H1 (cell line): ENCODE measurements at regions not wholly inside any gene's neighbourhood (a gene's known extent, or its start where the extent isn't known, plus 50 kb on each side); places are given as distances from the start of the nearest gene placed in this dataset.
A peak's percentile ranks its signal among the peaks of the same experiment; 100 is the strongest.

ENCODE experiments used
- CTCF ChIA-PET: fragments of 300-600 bp; sonication (Branson Sonifier 250); formaldehyde crosslinking; loops from one replicate; lab custom pipeline; 2021; ENCODE audit not compliant: partially characterized antibody; lab: Charles Lee
- POLR2A ChIA-PET: fragments of 300-600 bp; sonication (Branson Sonifier 250); formaldehyde crosslinking; loops from one replicate; lab custom pipeline; 2021; ENCODE audit warnings: inconsistent platforms; ENCODE audit not compliant: partially characterized antibody; lab: Charles Lee
- DNase-seq, 2 experiments: peaks; one replicate each; pipeline versions ENCODE4 v3.0.0 to v3.0.0-alpha.2; 2010 to 2022; ENCODE audit warnings: low spot score in 2 of 2, low read depth in 1 of 2, mixed read lengths in 1 of 2
- FAIRE-seq: peaks from 2 replicates; lab custom pipeline; 2011; peaks lifted over from hg19 to GRCh38; lab: Jason Lieb, UNC
- H2AFZ ChIP-seq: 2 replicates; pipeline ENCODE4 v1.8.1; 2012; ENCODE audit warnings: low read length, inconsistent platforms
- H2AK5ac ChIP-seq: 2 replicates; pipeline ENCODE4 v1.6.1; 2013; ENCODE audit warnings: low read depth, low read length
- H2BK120ac ChIP-seq: replicated peaks from 2 replicates; pipeline ENCODE3; 2013; ENCODE audit warnings: low read depth, low read length, inconsistent platforms
- H2BK12ac ChIP-seq: 2 replicates; pipeline ENCODE4 v1.6.1; 2013; ENCODE audit warnings: low read depth, low read length
- H2BK15ac ChIP-seq: 2 replicates; pipeline ENCODE4 v1.6.1; 2013; ENCODE audit warnings: low read length
- H2BK20ac ChIP-seq: 2 replicates; pipeline ENCODE4 v1.6.1; 2013; ENCODE audit warnings: low read length
- H2BK5ac ChIP-seq: 2 replicates; pipeline ENCODE4 v1.6.1; 2013; ENCODE audit warnings: low read depth, low read length
- H3K14ac ChIP-seq: 2 replicates; pipeline ENCODE4 v1.6.1; 2013; ENCODE audit warnings: inconsistent platforms; ENCODE audit not compliant: insufficient read length
- H3K18ac ChIP-seq: 2 replicates; pipeline ENCODE4 v1.6.1; 2013; ENCODE audit warnings: low read length; ENCODE audit errors: extremely low read depth
- H3K23ac ChIP-seq: 2 replicates; pipeline ENCODE4 v1.6.1; 2013; ENCODE audit warnings: inconsistent platforms; ENCODE audit not compliant: insufficient read length
- H3K23me2 ChIP-seq: 2 replicates; pipeline ENCODE4 v1.6.1; 2013; ENCODE audit warnings: low read depth, low read length
- H3K27ac ChIP-seq: 2 replicates; pipeline ENCODE4 v1.6.1; 2011; ENCODE audit warnings: low read depth, low read length, inconsistent platforms
- H3K27me3 ChIP-seq, 4 experiments: replicated peaks in 1 of 4; 1 replicate in 1 of 4; 2 replicates in 3 of 4; pipeline versions ENCODE4 v1.6.1 to v1.8.1; 2011 to 2013; ENCODE audit warnings: low read length in 3 of 4, mild to moderate bottlenecking in 3 of 4, inconsistent platforms in 2 of 4, mixed read lengths in 2 of 4, moderate library complexity in 1 of 4; ENCODE audit not compliant: control insufficient read depth in 3 of 4, insufficient read depth in 3 of 4; ENCODE audit errors: extremely low read depth in 1 of 4
- H3K36me3 ChIP-seq, 4 experiments: 2 replicates each; pipeline versions ENCODE4 v1.6.1 to v1.8.1; 2011 to 2013; ENCODE audit warnings: mild to moderate bottlenecking in 4 of 4, low read length in 3 of 4, moderate library complexity in 2 of 4, control low read depth in 1 of 4, inconsistent platforms in 1 of 4; ENCODE audit not compliant: insufficient read depth in 4 of 4, control insufficient read depth in 2 of 4
- H3K4ac ChIP-seq: replicated peaks from 2 replicates; pipeline ENCODE3; 2013; ENCODE audit warnings: low read length, low read depth, mixed read lengths, inconsistent platforms; ENCODE audit not compliant: insufficient read length
- H3K4me1 ChIP-seq, 4 experiments: replicated peaks in 1 of 4; 1 replicate in 1 of 4; 2 replicates in 3 of 4; pipeline versions ENCODE4 v1.6.1 to v1.8.1; 2011 to 2013; ENCODE audit warnings: low read length in 3 of 4, inconsistent platforms in 2 of 4, mixed read lengths in 1 of 4; ENCODE audit not compliant: insufficient read depth in 4 of 4, control insufficient read depth in 3 of 4
- H3K4me2 ChIP-seq, 2 experiments: 2 replicates each; pipeline versions ENCODE4 v1.6.1 to v1.8.1; 2011 to 2013; ENCODE audit warnings: low read depth in 2 of 2, low read length in 2 of 2, control low read depth in 1 of 2, inconsistent platforms in 1 of 2, mild to moderate bottlenecking in 1 of 2; ENCODE audit not compliant: insufficient read depth in 1 of 2
- H3K4me3 ChIP-seq, 4 experiments: fragments of 200-600, 300-600 bp in 1 of 4; sonication (generic), shearing (Covaris generic), sonication (Bioruptor Twin) in 1 of 4; 2 replicates each; pipeline versions ENCODE4 v1.5.1 to v1.8.1; 2011 to 2016; ENCODE audit warnings: low read length in 4 of 4, low read depth in 3 of 4, control low read depth in 2 of 4, inconsistent platforms in 2 of 4, mild to moderate bottlenecking in 2 of 4, mixed read lengths in 1 of 4, moderate library complexity in 1 of 4; ENCODE audit not compliant: insufficient read depth in 2 of 4; ENCODE audit errors: extremely low read depth in 1 of 4
- H3K56ac ChIP-seq: replicated peaks from 2 replicates; pipeline ENCODE3; 2013; ENCODE audit warnings: low read depth, mild to moderate bottlenecking, mixed read lengths, low read length, inconsistent platforms; ENCODE audit not compliant: insufficient read length
- H3K79me1 ChIP-seq: 2 replicates; pipeline ENCODE4 v1.6.1; 2013; ENCODE audit warnings: low read depth, low read length, control low read depth
- H3K79me2 ChIP-seq, 2 experiments: 2 replicates each; pipeline versions ENCODE4 v1.6.1 to v1.8.1; 2012 to 2013; ENCODE audit warnings: low read length in 2 of 2, mild to moderate bottlenecking in 2 of 2, inconsistent platforms in 1 of 2; ENCODE audit not compliant: insufficient read depth in 2 of 2, control insufficient read depth in 1 of 2
- H3K9ac ChIP-seq, 4 experiments: replicated peaks in 1 of 4; 1 replicate in 1 of 4; 2 replicates in 3 of 4; pipeline versions ENCODE4 v1.6.1 to v1.8.1; 2011 to 2013; ENCODE audit warnings: low read depth in 3 of 4, low read length in 3 of 4, control low read depth in 2 of 4, mild to moderate bottlenecking in 2 of 4, moderate library complexity in 2 of 4, inconsistent platforms in 1 of 4; ENCODE audit errors: extremely low read depth in 1 of 4
- H3K9me3 ChIP-seq, 2 experiments: 2 replicates each; pipeline versions ENCODE4 v1.6.1 to v1.8.1; 2012 to 2013; ENCODE audit warnings: mild to moderate bottlenecking in 2 of 2, moderate library complexity in 2 of 2, control low read depth in 1 of 2, inconsistent platforms in 1 of 2, low read depth in 1 of 2, low read length in 1 of 2, mixed read lengths in 1 of 2; ENCODE audit not compliant: insufficient read depth in 2 of 2
- H4K20me1 ChIP-seq, 2 experiments: replicated peaks in 1 of 2; 2 replicates each; pipeline versions ENCODE3 to v1.8.1; 2011 to 2013; ENCODE audit warnings: inconsistent platforms in 2 of 2, low read length in 2 of 2, mild to moderate bottlenecking in 1 of 2; ENCODE audit not compliant: insufficient read depth in 2 of 2, control insufficient read depth in 1 of 2
- H4K5ac ChIP-seq: 2 replicates; pipeline ENCODE4 v1.6.1; 2013; ENCODE audit warnings: low read length, low read depth, mixed read lengths, inconsistent platforms; ENCODE audit not compliant: insufficient read length
- H4K8ac ChIP-seq: 2 replicates; pipeline ENCODE4 v1.8.0; 2013; ENCODE audit warnings: mild to moderate bottlenecking, moderate library complexity, low read length, inconsistent platforms; ENCODE audit not compliant: insufficient read depth; ENCODE audit errors: extremely low read depth
- H4K91ac ChIP-seq: replicated peaks from 2 replicates; pipeline ENCODE3; 2013; ENCODE audit warnings: low read length, mixed read lengths, inconsistent platforms; ENCODE audit not compliant: insufficient read length
- GTF2F1 ChIP-seq: IDR thresholded peaks from 2 replicates; pipeline ENCODE4 v1.6.1; 2012; ENCODE audit warnings: low read depth, low read length, improper control_type of control experiment, borderline replicate concordance
- RAD21 ChIP-seq, 2 experiments: IDR thresholded peaks in 1 of 2; conservative IDR thresholded peaks in 1 of 2; 2 replicates each; pipeline ENCODE4 v1.6.1; 2011; ENCODE audit warnings: low read depth in 2 of 2, low read length in 2 of 2, improper control_type of control experiment in 1 of 2, inconsistent platforms in 1 of 2, mild to moderate bottlenecking in 1 of 2, moderate library complexity in 1 of 2
- RFX5 ChIP-seq: IDR thresholded peaks from 2 replicates; pipeline ENCODE4 v1.6.1; 2011; ENCODE audit warnings: low read depth, low read length, improper control_type of control experiment, borderline replicate concordance
- SP2 ChIP-seq: IDR thresholded peaks from 2 replicates; pipeline ENCODE4 v1.6.1; 2012; ENCODE audit warnings: mild to moderate bottlenecking, low read length, inconsistent platforms
- SRF ChIP-seq: IDR thresholded peaks from 2 replicates; pipeline ENCODE4 v1.6.1; 2011; ENCODE audit warnings: mild to moderate bottlenecking, low read depth, low read length, moderate library complexity
- ZNF274 ChIP-seq: IDR thresholded peaks from 2 replicates; pipeline ENCODE4 v1.7.0; 2012; ENCODE audit warnings: low read length, borderline replicate concordance; ENCODE audit errors: extremely low read depth
- WGBS, 2 experiments: shearing (Covaris generic) in 1 of 2; methylation state at CpG; one replicate each; pipeline versions ENCODE4 v1.1.6 to v1.1.7; 2013 to 2015; ENCODE audit warnings: low lambda C conversion rate in 2 of 2, mixed read lengths in 2 of 2, inconsistent platforms in 1 of 2, low coverage in 1 of 2, missing lambda C conversion rate in 1 of 2; ENCODE audit not compliant: insufficient replicate concordance in 2 of 2, insufficient coverage in 1 of 2, insufficient read length in 1 of 2; ENCODE audit errors: extremely low coverage in 1 of 2, missing lambda C conversion rate in 1 of 2; 5-methylcytosine and 5-hydroxymethylcytosine counted together
- TF ChIP-seq, protein P1 (sequence below), 3 experiments: IDR thresholded peaks; 1 replicate in 2 of 3; 2 replicates in 1 of 3; pipeline versions ENCODE4 v1.5.1 to v1.6.1; 2011; ENCODE audit warnings: low read length in 3 of 3, mild to moderate bottlenecking in 3 of 3, inconsistent platforms in 2 of 3, low read depth in 1 of 3, moderate library complexity in 1 of 3; ENCODE audit not compliant: insufficient read depth in 1 of 3; ENCODE audit errors: control extremely low read depth in 1 of 3
- TF ChIP-seq, protein P2 (sequence below): IDR thresholded peaks from 2 replicates; pipeline ENCODE4 v1.6.1; 2011; ENCODE audit warnings: low read depth, mild to moderate bottlenecking, low read length; ENCODE audit not compliant: insufficient read depth
- TF ChIP-seq, protein P3 (sequence below): IDR thresholded peaks from 2 replicates; pipeline ENCODE4 v1.6.1; 2012; ENCODE audit warnings: inconsistent platforms

DNA sequence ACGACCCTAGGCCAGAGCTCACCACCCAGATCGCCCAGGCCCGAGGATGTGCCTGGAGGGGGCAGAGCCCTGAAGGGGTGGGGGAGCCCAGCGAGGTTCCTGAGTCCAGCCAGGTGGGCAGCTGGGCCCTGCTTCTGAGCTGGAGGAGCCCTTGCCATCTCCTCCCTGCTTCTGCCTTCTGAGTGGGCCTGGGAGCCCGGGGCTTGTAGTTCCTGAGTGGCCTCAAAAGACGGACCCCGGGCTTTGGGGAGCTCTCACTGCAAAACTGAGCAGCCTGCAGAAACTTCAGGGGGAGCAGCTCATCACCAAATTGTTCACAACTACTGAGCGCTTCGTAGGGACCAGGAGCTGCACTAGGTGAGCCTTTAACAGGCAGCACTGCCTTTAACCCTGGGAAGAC, 112.1 kb downstream of the NCOR2 start:
- Histone ChIP-seq H4K91ac (no peak overlapping the region), H2BK15ac (no peak overlapping the region), H3K79me1 (peaks cover 11% of the 10 kb centered on the region), H2AFZ (no peak overlapping the region), H4K5ac (no peak overlapping the region), H3K4me1 (peaks cover 0 to 8% (median 0%) of the 10 kb centered on the region in 4 experiments; a peak in 2 of 7 replicates), H2BK120ac (no peak overlapping the region), H3K27me3 (no peaks in the 10 kb centered on the region), H3K36me3 (peaks cover 2 to 22% (median 13%) of the 10 kb centered on the region in 4 experiments; a peak in 6 of 8 replicates), H3K56ac (no peak overlapping the region), H3K4me3 (no peak overlapping the region), H3K18ac (no peak overlapping the region), H3K23me2 (no peaks in the 10 kb centered on the region), H2BK20ac (no peak overlapping the region), H2AK5ac (no peak overlapping the region), H3K27ac (no peak overlapping the region), H3K79me2 (peaks cover 0 to 5% of the 10 kb centered on the region in 2 experiments; a peak in 1 of 4 replicates), H2BK12ac (no peak overlapping the region), H3K4me2 (no peak overlapping the region), H3K9ac (no peak overlapping the region), H3K14ac (no peak overlapping the region), H2BK5ac (0 out of 2 replicates have a peak overlapping the region, but pooled peaks have one; percentile 0), H4K20me1 (peaks cover 11 to 14% of the 10 kb centered on the region in 2 experiments), H3K9me3 (no peaks in the 10 kb centered on the region), H3K23ac (no peak overlapping the region), H4K8ac (peak overlapping the region; percentile 23), H3K4ac (no peak overlapping the region)
- DNase-seq (no peak), FAIRE-seq (no peak)
- ChIA-PET CTCF (interaction anchor here (0.9 to 2.2 kb wide), 6 partner anchors 11 to 84 kb away, joined by 3 to 8 read pairs (median 4); no protein-coding TSS in a partner anchor), POLR2A (interaction anchor here (1.0 to 1.1 kb wide), 2 partner anchors 24 to 53 kb away, joined by 3 to 4 read pairs; no protein-coding TSS in a partner anchor)
- WGBS, 2 experiments: 98% methylated on average over 8 of the region's 9 CpGs; no CpG with 5 or more reads in 1 of the 2 experiments
- TF ChIP-seq ZNF274 (no peak), SRF (no peak), RFX5 (no peak), RAD21 (IDR thresholded peaks at IDR 0.05 in 1 of 2, conservative IDR thresholded peaks at IDR 0.05 in 1 of 2; ENCODE audit: low read depth in 2 of 2, low read length in 2 of 2) (no peak), GTF2F1 (no peak), SP2 (no peak)
- TF ChIP-seq, protein P1, sequence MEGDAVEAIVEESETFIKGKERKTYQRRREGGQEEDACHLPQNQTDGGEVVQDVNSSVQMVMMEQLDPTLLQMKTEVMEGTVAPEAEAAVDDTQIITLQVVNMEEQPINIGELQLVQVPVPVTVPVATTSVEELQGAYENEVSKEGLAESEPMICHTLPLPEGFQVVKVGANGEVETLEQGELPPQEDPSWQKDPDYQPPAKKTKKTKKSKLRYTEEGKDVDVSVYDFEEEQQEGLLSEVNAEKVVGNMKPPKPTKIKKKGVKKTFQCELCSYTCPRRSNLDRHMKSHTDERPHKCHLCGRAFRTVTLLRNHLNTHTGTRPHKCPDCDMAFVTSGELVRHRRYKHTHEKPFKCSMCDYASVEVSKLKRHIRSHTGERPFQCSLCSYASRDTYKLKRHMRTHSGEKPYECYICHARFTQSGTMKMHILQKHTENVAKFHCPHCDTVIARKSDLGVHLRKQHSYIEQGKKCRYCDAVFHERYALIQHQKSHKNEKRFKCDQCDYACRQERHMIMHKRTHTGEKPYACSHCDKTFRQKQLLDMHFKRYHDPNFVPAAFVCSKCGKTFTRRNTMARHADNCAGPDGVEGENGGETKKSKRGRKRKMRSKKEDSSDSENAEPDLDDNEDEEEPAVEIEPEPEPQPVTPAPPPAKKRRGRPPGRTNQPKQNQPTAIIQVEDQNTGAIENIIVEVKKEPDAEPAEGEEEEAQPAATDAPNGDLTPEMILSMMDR (IDR thresholded peaks at IDR 0.05; ENCODE audit: control extremely low read depth in 1 of 3, insufficient read depth in 1 of 3, low read depth in 1 of 3, low read length in 3 of 3): no peak
- TF ChIP-seq, protein P2, sequence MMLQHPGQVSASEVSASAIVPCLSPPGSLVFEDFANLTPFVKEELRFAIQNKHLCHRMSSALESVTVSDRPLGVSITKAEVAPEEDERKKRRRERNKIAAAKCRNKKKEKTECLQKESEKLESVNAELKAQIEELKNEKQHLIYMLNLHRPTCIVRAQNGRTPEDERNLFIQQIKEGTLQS: no peak
- TF ChIP-seq, protein P3, sequence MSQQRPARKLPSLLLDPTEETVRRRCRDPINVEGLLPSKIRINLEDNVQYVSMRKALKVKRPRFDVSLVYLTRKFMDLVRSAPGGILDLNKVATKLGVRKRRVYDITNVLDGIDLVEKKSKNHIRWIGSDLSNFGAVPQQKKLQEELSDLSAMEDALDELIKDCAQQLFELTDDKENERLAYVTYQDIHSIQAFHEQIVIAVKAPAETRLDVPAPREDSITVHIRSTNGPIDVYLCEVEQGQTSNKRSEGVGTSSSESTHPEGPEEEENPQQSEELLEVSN: no peak
